Sigmoid colon (tissue), 6 donors: ENCODE measurements at regions not wholly inside any gene's neighbourhood (a gene's known extent, or its start where the extent isn't known, plus 50 kb on each side); places are given as distances from the start of the nearest gene placed in this dataset.

Experiments used
- DNase-seq: peaks from one replicate; pipeline ENCODE4 v3.0.0-alpha.2; 2019
- H3K27ac ChIP-seq, 4 donors: fragments of 200-600 bp; sonication (generic); one replicate each; pipeline ENCODE4 v1.5.1; 2016 to 2019; ENCODE audit warnings: mild to moderate bottlenecking in 1 of 4
- H3K27me3 ChIP-seq, 3 donors: fragments of 200-600 bp; sonication (generic); one replicate each; pipeline ENCODE4 v1.5.1; 2019; ENCODE audit warnings: mild to moderate bottlenecking in 1 of 3
- H3K36me3 ChIP-seq, 4 donors: fragments of 200-600 bp; sonication (generic); one replicate each; pipeline ENCODE4 v1.5.1; 2016 to 2019
- H3K4me1 ChIP-seq, 4 donors: fragments of 200-600 bp; sonication (generic); one replicate each; pipeline ENCODE4 v1.5.1; 2017 to 2019
- H3K4me3 ChIP-seq, 4 donors: fragments of 200-600 bp; sonication (generic); one replicate each; pipeline ENCODE4 v1.5.1; 2017 to 2019; ENCODE audit warnings: mild to moderate bottlenecking in 2 of 4, moderate library complexity in 1 of 4
- H3K9me3 ChIP-seq, 4 donors: fragments of 200-600 bp in 3 of 4; sonication (generic) in 3 of 4; one replicate each; pipeline versions ENCODE4 v1.5.1 to v1.6.1; 2013 to 2019
- EP300 ChIP-seq, 4 donors: sonication (generic); formaldehyde crosslinking; IDR thresholded peaks; one replicate each; pipeline ENCODE4 v1.6.1; 2017; ENCODE audit warnings: antibody characterized with exemption in 4 of 4
- POLR2A ChIP-seq, 2 donors: fragments of 450-650 bp; IDR thresholded peaks; one replicate each; pipeline ENCODE4 v1.6.1; 2016; ENCODE audit warnings: antibody characterized with exemption in 2 of 2, mild to moderate bottlenecking in 2 of 2, moderate library complexity in 2 of 2
- POLR2AphosphoS5 ChIP-seq, 4 donors: sonication (generic); formaldehyde crosslinking; IDR thresholded peaks; one replicate each; pipeline ENCODE4 v1.6.1; 2017; ENCODE audit warnings: antibody characterized with exemption in 4 of 4
- WGBS, 2 donors: extraction: QIAGEN DNeasy Blood & Tissue Kit; methylation state at CpG; one replicate each; pipeline ENCODE4 v1.1.7; 2013; 5-methylcytosine and 5-hydroxymethylcytosine counted together
- intact Hi-C: fragments of 100-400 bp; cut with DNase I; formaldehyde crosslinking; loops from one replicate; pipeline ENCODE4 v1.15.1; 2023
- TF ChIP-seq, protein P1 (sequence below), 4 experiments: fragments of 450-650 bp in 3 of 4; fragments of 200-600 bp in 1 of 4; IDR thresholded peaks; one replicate each; pipeline ENCODE4 v1.5.1; 2016 to 2019; ENCODE audit warnings: antibody characterized with exemption in 4 of 4, mild to moderate bottlenecking in 3 of 4, moderate library complexity in 2 of 4
- donor health status: healthy with polysubstance abuse.
- donor health status: healthy.

DNA sequence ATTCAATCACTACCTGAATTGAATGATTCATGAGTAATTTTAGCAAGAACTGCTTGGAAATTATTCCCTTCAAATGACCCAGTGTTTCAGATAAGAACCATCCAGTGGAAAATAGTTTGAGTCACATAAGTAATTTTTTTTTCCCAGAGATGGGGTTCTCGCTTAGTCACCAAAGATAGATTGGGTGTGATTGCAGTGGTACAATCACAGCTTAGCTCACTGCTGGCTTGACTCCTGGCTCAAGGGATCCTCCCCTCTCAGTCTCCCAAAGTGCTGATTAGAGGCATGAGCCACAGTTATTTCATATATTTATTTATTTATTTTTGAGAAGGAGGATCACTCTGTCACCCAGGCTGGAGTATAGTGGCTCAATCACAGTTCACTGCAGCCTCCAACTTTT lies 574.5 kb upstream of the ARRDC3 start:
- H3K4me3 ChIP-seq: no peak overlapping the region
- DNase-seq: no peak
- intact Hi-C loops: no loop called here

DNA sequence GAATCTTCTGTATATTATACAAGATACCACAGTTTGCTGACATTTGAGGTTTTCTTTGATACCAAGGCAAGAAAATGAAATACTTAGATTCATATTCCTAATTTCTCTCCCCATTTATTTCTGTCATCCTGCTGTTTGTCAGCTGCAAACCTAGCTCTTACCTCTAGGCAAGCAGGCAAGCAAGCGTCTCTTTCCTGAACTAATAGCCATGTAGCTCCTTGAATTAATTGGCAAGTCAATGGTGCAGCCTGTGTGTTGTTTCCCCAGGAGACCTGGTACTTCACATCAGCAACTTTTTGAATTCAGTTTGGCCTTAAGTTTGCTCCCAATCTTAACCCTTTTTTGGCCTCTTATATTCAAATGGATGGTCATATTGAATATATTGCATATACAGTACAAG lies 573.6 kb upstream of the ARRDC3 start:
- no peaks in the 10 kb centered on the region for H3K4me1 ChIP-seq
- H3K27me3 ChIP-seq: no peaks in the 10 kb centered on the region
- no peaks in the 10 kb centered on the region for H3K9me3 ChIP-seq
- no peak overlapping the region for H3K4me3 ChIP-seq
- 81 to 83% methylated on average over 1 of the region's 1 CpG for WGBS, 2 donors
- no peak for TF ChIP-seq POLR2AphosphoS5 (IDR thresholded peaks at IDR 0.05)
- no peak for TF ChIP-seq POLR2A (IDR thresholded peaks at IDR 0.05)
- no peak for TF ChIP-seq EP300 (IDR thresholded peaks at IDR 0.05)
- TF ChIP-seq, protein P1, sequence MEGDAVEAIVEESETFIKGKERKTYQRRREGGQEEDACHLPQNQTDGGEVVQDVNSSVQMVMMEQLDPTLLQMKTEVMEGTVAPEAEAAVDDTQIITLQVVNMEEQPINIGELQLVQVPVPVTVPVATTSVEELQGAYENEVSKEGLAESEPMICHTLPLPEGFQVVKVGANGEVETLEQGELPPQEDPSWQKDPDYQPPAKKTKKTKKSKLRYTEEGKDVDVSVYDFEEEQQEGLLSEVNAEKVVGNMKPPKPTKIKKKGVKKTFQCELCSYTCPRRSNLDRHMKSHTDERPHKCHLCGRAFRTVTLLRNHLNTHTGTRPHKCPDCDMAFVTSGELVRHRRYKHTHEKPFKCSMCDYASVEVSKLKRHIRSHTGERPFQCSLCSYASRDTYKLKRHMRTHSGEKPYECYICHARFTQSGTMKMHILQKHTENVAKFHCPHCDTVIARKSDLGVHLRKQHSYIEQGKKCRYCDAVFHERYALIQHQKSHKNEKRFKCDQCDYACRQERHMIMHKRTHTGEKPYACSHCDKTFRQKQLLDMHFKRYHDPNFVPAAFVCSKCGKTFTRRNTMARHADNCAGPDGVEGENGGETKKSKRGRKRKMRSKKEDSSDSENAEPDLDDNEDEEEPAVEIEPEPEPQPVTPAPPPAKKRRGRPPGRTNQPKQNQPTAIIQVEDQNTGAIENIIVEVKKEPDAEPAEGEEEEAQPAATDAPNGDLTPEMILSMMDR (IDR thresholded peaks at IDR 0.05): no peak
- H3K36me3 ChIP-seq: no peaks in the 10 kb centered on the region
- intact Hi-C loops: no loop called here
- no peak for DNase-seq
- no peak overlapping the region for H3K27ac ChIP-seq

More for the DNA sequence above, 574.5 kb upstream of the ARRDC3 start:
- Histone ChIP-seq H3K9me3 (no peaks in the 10 kb centered on the region), H3K27me3 (no peaks in the 10 kb centered on the region), H3K36me3 (no peaks in the 10 kb centered on the region), H3K4me1 (no peaks in the 10 kb centered on the region), H3K27ac (no peak overlapping the region)
- TF ChIP-seq POLR2AphosphoS5 (IDR thresholded peaks at IDR 0.05) (no peak), POLR2A (IDR thresholded peaks at IDR 0.05) (no peak), EP300 (IDR thresholded peaks at IDR 0.05) (no peak)
- TF ChIP-seq, protein P1 (IDR thresholded peaks at IDR 0.05): no peak
- 86 to 87% methylated on average over 1 of the region's 1 CpG for WGBS, 2 donors

DNA sequence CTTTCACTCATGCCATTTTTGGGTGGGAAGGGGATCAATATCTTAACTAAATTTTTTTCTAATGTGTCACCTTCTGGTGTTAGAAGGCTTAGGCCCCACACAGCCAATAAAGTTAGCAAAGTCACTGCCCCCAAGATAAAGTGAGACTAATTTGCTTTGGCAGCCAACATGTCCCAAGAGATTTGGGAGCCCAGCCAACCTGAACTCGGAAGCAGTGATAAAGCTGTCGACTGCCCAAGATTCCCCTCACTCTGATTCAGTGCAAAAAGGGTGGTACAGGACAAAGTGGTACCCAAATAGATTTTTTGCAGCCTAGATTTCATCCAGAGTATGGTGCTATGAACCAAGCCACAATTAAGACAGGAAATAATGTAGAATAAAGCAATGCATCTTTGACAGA lies 572.5 kb upstream of the ARRDC3 start:
- intact Hi-C loops: no loop called here

DNA sequence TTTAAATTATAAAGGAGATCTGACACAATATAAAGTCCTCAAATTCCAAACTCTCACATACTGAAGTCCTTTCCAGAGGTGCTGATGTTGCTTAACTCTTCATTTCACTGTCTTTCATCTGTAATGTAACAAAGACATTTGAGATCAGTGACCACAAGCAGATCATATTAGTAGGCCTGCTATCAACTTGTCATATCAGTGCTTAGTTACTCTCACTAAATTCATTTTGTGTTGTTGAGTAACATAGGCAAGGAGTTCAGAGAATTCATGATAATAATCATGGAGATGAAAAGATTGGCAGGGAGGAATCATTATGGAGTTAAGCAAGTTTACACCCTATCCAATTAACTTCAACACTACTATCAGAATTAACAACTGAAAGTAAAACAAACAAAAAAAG lies 571.0 kb upstream of the ARRDC3 start:
- Histone ChIP-seq H3K27ac (no peak overlapping the region), H3K9me3 (no peaks in the 10 kb centered on the region), H3K36me3 (no peaks in the 10 kb centered on the region), H3K4me1 (no peaks in the 10 kb centered on the region), H3K4me3 (no peak overlapping the region), H3K27me3 (no peaks in the 10 kb centered on the region)
- no peak for DNase-seq
- TF ChIP-seq EP300 (IDR thresholded peaks at IDR 0.05) (no peak), POLR2AphosphoS5 (IDR thresholded peaks at IDR 0.05) (no peak), POLR2A (IDR thresholded peaks at IDR 0.05) (no peak)
- TF ChIP-seq, protein P1 (IDR thresholded peaks at IDR 0.05): no peak
- intact Hi-C loops: no loop called here

More for the DNA sequence above, 572.5 kb upstream of the ARRDC3 start:
- Histone ChIP-seq H3K9me3 (no peaks in the 10 kb centered on the region), H3K4me1 (no peaks in the 10 kb centered on the region), H3K36me3 (no peaks in the 10 kb centered on the region), H3K4me3 (no peak overlapping the region), H3K27me3 (no peaks in the 10 kb centered on the region), H3K27ac (no peak overlapping the region)
- TF ChIP-seq POLR2AphosphoS5 (IDR thresholded peaks at IDR 0.05) (no peak), POLR2A (IDR thresholded peaks at IDR 0.05) (no peak), EP300 (IDR thresholded peaks at IDR 0.05) (no peak)
- TF ChIP-seq, protein P1 (IDR thresholded peaks at IDR 0.05): no peak
- WGBS, 2 donors: 6 to 35% methylated on average over 2 of the region's 2 CpGs
- no peak for DNase-seq

DNA sequence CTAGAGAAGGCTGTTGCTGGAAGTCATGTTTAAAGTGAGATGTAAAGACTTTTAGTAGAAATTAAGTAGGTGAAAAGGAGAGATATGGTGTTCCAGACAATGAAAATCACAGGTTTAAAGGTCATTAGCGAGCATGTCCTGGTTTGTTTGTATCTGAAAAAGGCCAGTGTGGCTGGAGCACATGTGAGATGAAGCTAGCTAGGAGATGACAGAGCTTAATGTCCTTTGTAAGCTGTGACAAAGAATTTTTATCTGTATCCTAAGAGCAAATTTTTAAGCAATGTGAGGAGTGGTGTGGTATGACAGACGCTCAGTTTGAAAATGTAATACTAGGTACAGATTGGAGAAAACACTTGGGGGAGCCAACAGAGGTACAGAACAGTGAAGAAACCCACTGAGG lies 567.2 kb upstream of the ARRDC3 start:
- Histone ChIP-seq H3K4me3 (no peak overlapping the region), H3K36me3 (no peaks in the 10 kb centered on the region), H3K27ac (no peak overlapping the region), H3K27me3 (no peaks in the 10 kb centered on the region), H3K4me1 (no peaks in the 10 kb centered on the region), H3K9me3 (no peaks in the 10 kb centered on the region)
- no peak for TF ChIP-seq EP300 (IDR thresholded peaks at IDR 0.05)
- TF ChIP-seq, protein P1 (IDR thresholded peaks at IDR 0.05): no peak
- TF ChIP-seq POLR2A (IDR thresholded peaks at IDR 0.05): no peak
- 70 to 84% methylated on average over 2 of the region's 2 CpGs for WGBS, 2 donors
- intact Hi-C loops: no loop called here
- DNase-seq: no peak
